Skeletal muscle cell (primary cell): ENCODE measurements at regions not wholly inside any gene's neighbourhood (a gene's known extent, or its start where the extent isn't known, plus 50 kb on each side); places are given as distances from the start of the nearest gene placed in this dataset.
"Not testable (repeated sequence)": the region's sequence is repeated elsewhere in the genome, so short reads cannot be mapped to it uniquely, and the experiment has no call there.

Experiments used
- DNase-seq: peaks from one replicate; pipeline ENCODE4 v3.0.0-alpha.2; 2010; ENCODE audit warnings: low read depth
- H3K4me3 ChIP-seq: 2 replicates; pipeline ENCODE4 v1.5.1; 2011; ENCODE audit warnings: low read depth, mild to moderate bottlenecking, control low read depth, low read length, moderate library complexity

- no peak overlapping the region for H3K4me3 ChIP-seq
- no peak for DNase-seq
These were observed 72.5 kb downstream of the LHX2 start for GRCh38 chr9:124084087-124084486.

- no peak overlapping the region for H3K4me3 ChIP-seq
- DNase-seq, result no peak
These were observed 75.7 kb downstream of the LHX2 start for GRCh38 chr9:124087226-124087625.

GRCh38 chr9:124088476-124088837 lies 76.9 kb downstream of the LHX2 start:
- no peak overlapping the region for H3K4me3 ChIP-seq
- DNase-seq, result no peak

GRCh38 chr9:124089631-124090488 lies 78.3 kb downstream of the LHX2 start:
- DNase-seq, H3K4me3 ChIP-seq: not testable (repeated sequence)

- no peak overlapping the region for H3K4me3 ChIP-seq
- DNase-seq, result no peak
These were observed 86.8 kb downstream of the LHX2 start for GRCh38 chr9:124098141-124098905.

GRCh38 chr9:124099860-124100259 lies 88.3 kb downstream of the LHX2 start:
- no peak overlapping the region for H3K4me3 ChIP-seq
- no peak for DNase-seq

- H3K4me3 ChIP-seq, result no peak overlapping the region
- no peak for DNase-seq
These were observed 89.8 kb downstream of the LHX2 start for GRCh38 chr9:124101215-124101968.

- H3K4me3 ChIP-seq, result no peak overlapping the region
- DNase-seq, result no peak
These were observed 90.4 kb downstream of the LHX2 start for GRCh38 chr9:124101969-124102345.

GRCh38 chr9:124102363-124102762 lies 90.8 kb downstream of the LHX2 start:
- H3K4me3 ChIP-seq, result no peak overlapping the region
- no peak for DNase-seq

- DNase-seq, result no peak
- no peak overlapping the region for H3K4me3 ChIP-seq
These were observed 93.7 kb downstream of the LHX2 start for GRCh38 chr9:124105266-124105665.

- DNase-seq, result no peak
- no peak overlapping the region for H3K4me3 ChIP-seq
These were observed 96.6 kb downstream of the LHX2 start for GRCh38 chr9:124108216-124108615.

- DNase-seq, result peak; percentile 23
- H3K4me3 ChIP-seq, result no peak overlapping the region
These were observed 98.8 kb downstream of the LHX2 start for GRCh38 chr9:124110307-124110915.

- no peak overlapping the region for H3K4me3 ChIP-seq
- no peak for DNase-seq
These were observed 105.3 kb downstream of the LHX2 start for GRCh38 chr9:124116683-124117363.

- H3K4me3 ChIP-seq, result no peak overlapping the region
These were observed 107.3 kb downstream of the LHX2 start for GRCh38 chr9:124118894-124119293.

GRCh38 chr9:124120272-124120671 lies 108.7 kb downstream of the LHX2 start:
- no peak for DNase-seq
- H3K4me3 ChIP-seq, result no peak overlapping the region

More at GRCh38 chr9:124118894-124119293, 107.3 kb downstream of the LHX2 start:
- DNase-seq, result no peak

GRCh38 chr9:124121725-124122124 lies 110.2 kb downstream of the LHX2 start:
- DNase-seq, result no peak
- H3K4me3 ChIP-seq, result no peak overlapping the region

GRCh38 chr9:124122321-124122720 lies 110.8 kb downstream of the LHX2 start:
- DNase-seq, result no peak
- no peak overlapping the region for H3K4me3 ChIP-seq

GRCh38 chr9:124122813-124123462 lies 111.4 kb downstream of the LHX2 start:
- no peak overlapping the region for H3K4me3 ChIP-seq
- DNase-seq, result no peak

- not testable (repeated sequence) for DNase-seq, H3K4me3 ChIP-seq
These were observed 112.1 kb downstream of the LHX2 start for GRCh38 chr9:124123621-124124020.
